ENCODE measurements at regions not wholly inside any gene's neighbourhood (a gene's known extent, or its start where the extent isn't known, plus 50 kb on each side); places are given as distances from the start of the nearest gene placed in this dataset.

GRCh38 chr11:81332276-81332675 is 1401.4 kb downstream of the FAM181B start:
- TF ChIP-seq CTCF (conservative IDR thresholded peaks at IDR 0.05; ENCODE audit: low read depth, low read length) (no peak), EZH2 (IDR thresholded peaks at IDR 0.05; ENCODE audit: low read length, unreplicated experiment) (no peak), EZH2phosphoT487 (IDR thresholded peaks at IDR 0.05; ENCODE audit: borderline replicate concordance, low read length) (no peak)

Measured in PC-3 (cell line).